ENCODE measurements at regions not wholly inside any gene's neighbourhood (a gene's known extent, or its start where the extent isn't known, plus 50 kb on each side); places are given as distances from the start of the nearest gene placed in this dataset.

- no peak for DNase-seq (ENCODE audit: low spot score)
These were observed 50.4 kb upstream of the GGTA1 start for GRCh38 chr9:121550041-121550440.

- DNase-seq (ENCODE audit: low spot score) = peak; percentile 76
These were observed 51.2 kb upstream of the GGTA1 start for GRCh38 chr9:121550569-121551512.

- no peak for DNase-seq (ENCODE audit: low spot score)
These were observed 52.5 kb upstream of the GGTA1 start for GRCh38 chr9:121551985-121552753.

- DNase-seq (ENCODE audit: low spot score) = no peak
These were observed 56.4 kb upstream of the GGTA1 start for GRCh38 chr9:121556082-121556481.

GRCh38 chr9:121556580-121556979, 56.9 kb upstream of the GGTA1 start:
- DNase-seq (ENCODE audit: low spot score) = no peak

- DNase-seq (ENCODE audit: low spot score) = no peak
These were observed 58.2 kb upstream of the GGTA1 start for GRCh38 chr9:121557581-121558447.

- DNase-seq (ENCODE audit: low spot score) = no peak
These were observed 58.8 kb upstream of the GGTA1 start for GRCh38 chr9:121558473-121558872.

- DNase-seq (ENCODE audit: low spot score) = no peak
These were observed 59.5 kb upstream of the GGTA1 start for GRCh38 chr9:121559183-121559582.

- DNase-seq (ENCODE audit: low spot score) = no peak
These were observed 61.3 kb upstream of the GGTA1 start for GRCh38 chr9:121560921-121561320.

GRCh38 chr9:121561385-121562222, 62.0 kb upstream of the GGTA1 start:
- no peak for DNase-seq (ENCODE audit: low spot score)

- DNase-seq (ENCODE audit: low spot score) = no peak
These were observed 62.7 kb upstream of the GGTA1 start for GRCh38 chr9:121562301-121562700.

- no peak for DNase-seq (ENCODE audit: low spot score)
These were observed 63.8 kb upstream of the GGTA1 start for GRCh38 chr9:121563425-121563824.

GRCh38 chr9:121563881-121564460, 64.3 kb upstream of the GGTA1 start:
- no peak for DNase-seq (ENCODE audit: low spot score)

GRCh38 chr9:121564504-121565260, 65.0 kb upstream of the GGTA1 start:
- DNase-seq (ENCODE audit: low spot score) = no peak

GRCh38 chr9:121566481-121567465, 67.1 kb upstream of the GGTA1 start:
- no peak for DNase-seq (ENCODE audit: low spot score)

GRCh38 chr9:121567500-121568342, 68.1 kb upstream of the GGTA1 start:
- no peak for DNase-seq (ENCODE audit: low spot score)

Measured in HT-29 (cell line).